Natural killer cell (primary cell): ENCODE measurements at regions not wholly inside any gene's neighbourhood (a gene's known extent, or its start where the extent isn't known, plus 50 kb on each side); places are given as distances from the start of the nearest gene placed in this dataset.

Source experiments
- ATAC-seq, 3 donors: fragments of 150-1000 bp in 2 of 3; fragments of 200-7000 bp in 1 of 3; cut with Tn5 transposase; 1 replicate in 1 of 3; 2 replicates in 2 of 3; pipeline ENCODE4 v1.10.0; 2021; ENCODE audit warnings: mild to moderate bottlenecking in 2 of 3, moderate library complexity in 2 of 3
- DNase-seq, 2 donors: peaks; one replicate each; pipeline versions ENCODE4 v3.0.0 to v3.0.0-alpha.2; 2013 to 2021; ENCODE audit warnings: mixed read lengths in 1 of 2
- H3K27ac ChIP-seq: one replicate; pipeline ENCODE4 v1.5.1; 2013; ENCODE audit warnings: mild to moderate bottlenecking, low read length
- H3K27me3 ChIP-seq: one replicate; pipeline ENCODE4 v1.6.1; 2013; ENCODE audit warnings: low read length; ENCODE audit not compliant: control insufficient read depth, insufficient read depth
- H3K36me3 ChIP-seq: one replicate; pipeline ENCODE4 v1.6.1; 2013; ENCODE audit warnings: low read length; ENCODE audit not compliant: control insufficient read depth, insufficient read depth
- H3K4me1 ChIP-seq: one replicate; pipeline ENCODE4 v1.6.1; 2013; ENCODE audit warnings: low read length; ENCODE audit not compliant: control insufficient read depth, insufficient read depth
- H3K4me3 ChIP-seq: one replicate; pipeline ENCODE4 v1.5.1; 2013; ENCODE audit warnings: low read length
- H3K9me3 ChIP-seq: one replicate; pipeline ENCODE4 v1.6.1; 2013; ENCODE audit warnings: low read length; ENCODE audit not compliant: control insufficient read depth, insufficient read depth
- H3K27ac Mint-ChIP-seq, 2 donors: one replicate each; pipeline ENCODE4 v1.8.0; 2022; ENCODE audit warnings: mild to moderate bottlenecking in 2 of 2, mixed read lengths in 2 of 2, moderate library complexity in 1 of 2
- H3K27me3 Mint-ChIP-seq, 2 donors: one replicate each; pipeline ENCODE4 v1.8.0; 2022; ENCODE audit warnings: low read depth in 2 of 2, mixed read lengths in 2 of 2
- H3K36me3 Mint-ChIP-seq: one replicate; pipeline ENCODE4 v1.8.0; 2022; ENCODE audit warnings: mixed read lengths
- H3K4me1 Mint-ChIP-seq, 2 donors: one replicate each; pipeline ENCODE4 v1.8.0; 2022; ENCODE audit warnings: mixed read lengths in 2 of 2
- H3K4me3 Mint-ChIP-seq: one replicate; pipeline ENCODE4 v1.8.0; 2022; ENCODE audit warnings: mild to moderate bottlenecking, moderate library complexity, mixed read lengths
- H3K9me3 Mint-ChIP-seq, 2 donors: one replicate each; pipeline ENCODE4 v1.8.0; 2022; ENCODE audit warnings: mixed read lengths in 2 of 2
- CTCF ChIP-seq: fragments of 200-600 bp; IDR thresholded peaks from one replicate; pipeline ENCODE4 v1.8.0; 2022; ENCODE audit warnings: antibody characterized with exemption
- WGBS: methylation state at CpG from one replicate; pipeline ENCODE4 v1.1.7; 2013; ENCODE audit warnings: missing lambda C conversion rate; ENCODE audit not compliant: insufficient coverage; 5-methylcytosine and 5-hydroxymethylcytosine counted together
- intact Hi-C: fragments of 100-400 bp; cut with micrococcal nuclease; formaldehyde crosslinking; loops from one replicate; pipeline ENCODE4 v1.14.2; 2022

GRCh38 chr3:116905794-116906193 lies 196.2 kb downstream of the TUSC7 start:
- Histone ChIP-seq H3K36me3 (no peaks in the 10 kb centered on the region), H3K27me3 (no peaks in the 10 kb centered on the region), H3K4me1 (no peaks in the 10 kb centered on the region), H3K4me3 (no peak overlapping the region), H3K27ac (no peak overlapping the region), H3K9me3 (no peaks in the 10 kb centered on the region)
- intact Hi-C loops = no loop called here
- Mint-ChIP-seq H3K4me1 (no peaks in the 10 kb centered on the region), H3K36me3 (no peaks in the 10 kb centered on the region), H3K27me3 (no peaks in the 10 kb centered on the region), H3K4me3 (no peak overlapping the region), H3K27ac (no peak overlapping the region), H3K9me3 (peaks cover 5 to 12% of the 10 kb centered on the region in 2 donors)
- DNase-seq (no peak), ATAC-seq (no peak)
- 70% methylated on average over 1 of the region's 2 CpGs for WGBS
- no peak for TF ChIP-seq CTCF

GRCh38 chr3:116912116-116912515 lies 202.5 kb downstream of the TUSC7 start:
- Mint-ChIP-seq H3K36me3 (no peaks in the 10 kb centered on the region), H3K4me1 (no peaks in the 10 kb centered on the region), H3K27me3 (no peaks in the 10 kb centered on the region), H3K27ac (no peak overlapping the region), H3K4me3 (no peak overlapping the region), H3K9me3 (peaks cover 17 to 18% of the 10 kb centered on the region in 2 donors)
- no peaks in the 10 kb centered on the region for H3K27me3 ChIP-seq
- H3K4me1 ChIP-seq = no peaks in the 10 kb centered on the region
- no CpG with 5 or more reads among the region's 1 CpG for WGBS
- H3K4me3 ChIP-seq = no peak overlapping the region
- TF ChIP-seq CTCF = no peak
- no peaks in the 10 kb centered on the region for H3K9me3 ChIP-seq
- no peaks in the 10 kb centered on the region for H3K36me3 ChIP-seq
- ATAC-seq = no peak
- intact Hi-C loops = no loop called here
- DNase-seq = no peak
- H3K27ac ChIP-seq = no peak overlapping the region

GRCh38 chr3:116914004-116914403 lies 204.4 kb downstream of the TUSC7 start:
- DNase-seq (no peak), ATAC-seq (no peak)
- H3K36me3 Mint-ChIP-seq = no peaks in the 10 kb centered on the region
- H3K4me3 Mint-ChIP-seq = no peak overlapping the region
- WGBS = no CpG with 5 or more reads among the region's 2 CpGs
- H3K9me3 Mint-ChIP-seq = peaks cover 12 to 15% of the 10 kb centered on the region in 2 donors
- no peak for TF ChIP-seq CTCF
- H3K4me1 Mint-ChIP-seq = no peaks in the 10 kb centered on the region
- H3K27ac ChIP-seq = no peak overlapping the region
- H3K4me3 ChIP-seq = no peak overlapping the region
- intact Hi-C loops = no loop called here
- H3K9me3 ChIP-seq = no peaks in the 10 kb centered on the region
- H3K27ac Mint-ChIP-seq = no peak overlapping the region
- H3K4me1 ChIP-seq = no peaks in the 10 kb centered on the region
- no peaks in the 10 kb centered on the region for H3K36me3 ChIP-seq
- H3K27me3 Mint-ChIP-seq = no peaks in the 10 kb centered on the region
- H3K27me3 ChIP-seq = no peaks in the 10 kb centered on the region

- Histone ChIP-seq H3K36me3 (no peaks in the 10 kb centered on the region), H3K27me3 (no peaks in the 10 kb centered on the region), H3K27ac (no peak overlapping the region), H3K4me1 (no peaks in the 10 kb centered on the region), H3K9me3 (no peaks in the 10 kb centered on the region), H3K4me3 (no peak overlapping the region)
- Mint-ChIP-seq H3K9me3 (peaks cover 12 to 15% of the 10 kb centered on the region in 2 donors), H3K4me3 (no peak overlapping the region), H3K4me1 (no peaks in the 10 kb centered on the region), H3K27ac (no peak overlapping the region), H3K36me3 (no peaks in the 10 kb centered on the region), H3K27me3 (no peaks in the 10 kb centered on the region)
- DNase-seq = no peak
- intact Hi-C loops = no loop called here
- no peak for TF ChIP-seq CTCF
- no peak for ATAC-seq
Measured at GRCh38 chr3:116916836-116917235, 207.3 kb downstream of the TUSC7 start.
